ENCODE measurements at regions not wholly inside any gene's neighbourhood (a gene's known extent, or its start where the extent isn't known, plus 50 kb on each side); places are given as distances from the start of the nearest gene placed in this dataset.
"Not testable (repeated sequence)": the region's sequence is repeated elsewhere in the genome, so short reads cannot be mapped to it uniquely, and the experiment has no call there.

DNA sequence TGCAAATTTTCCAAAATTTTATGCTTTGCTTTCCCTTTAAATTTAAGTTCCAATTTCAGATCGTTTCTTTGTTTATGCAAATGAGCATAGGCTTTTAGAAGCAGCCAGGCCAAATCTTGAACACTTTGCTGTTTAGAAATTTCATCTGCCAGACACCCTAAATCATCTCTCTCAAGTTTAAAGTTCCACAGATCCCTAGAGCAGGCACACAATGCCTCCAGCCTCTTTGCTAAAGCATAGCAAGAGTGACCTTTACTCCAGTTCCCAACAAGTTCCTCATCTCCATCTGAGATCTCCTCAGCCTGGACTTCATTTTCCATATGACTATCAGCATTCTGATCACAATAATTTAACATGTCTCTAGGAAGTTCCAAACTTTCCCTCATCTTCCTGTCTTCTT lies 254.5 kb downstream of the DLL1 start:
- not testable (repeated sequence) for H3K4me1 ChIP-seq (ENCODE audit: control insufficient read depth, insufficient read depth, low read length, poor library complexity, severe bottlenecking); H3K36me3 ChIP-seq (ENCODE audit: control insufficient read depth, insufficient read depth, low read length); H3K4me3 ChIP-seq (ENCODE audit: extremely low read depth, insufficient read depth, low read length, poor library complexity, severe bottlenecking); H3K27ac ChIP-seq (ENCODE audit: low read depth, low read length, severe bottlenecking); H3K9me3 ChIP-seq (ENCODE audit: control insufficient read depth, low read length)
- WGBS, 2 experiments (ENCODE audit: insufficient coverage in 2 of 2): 57 to 62% methylated on average over 1 of the region's 1 CpG

DNA sequence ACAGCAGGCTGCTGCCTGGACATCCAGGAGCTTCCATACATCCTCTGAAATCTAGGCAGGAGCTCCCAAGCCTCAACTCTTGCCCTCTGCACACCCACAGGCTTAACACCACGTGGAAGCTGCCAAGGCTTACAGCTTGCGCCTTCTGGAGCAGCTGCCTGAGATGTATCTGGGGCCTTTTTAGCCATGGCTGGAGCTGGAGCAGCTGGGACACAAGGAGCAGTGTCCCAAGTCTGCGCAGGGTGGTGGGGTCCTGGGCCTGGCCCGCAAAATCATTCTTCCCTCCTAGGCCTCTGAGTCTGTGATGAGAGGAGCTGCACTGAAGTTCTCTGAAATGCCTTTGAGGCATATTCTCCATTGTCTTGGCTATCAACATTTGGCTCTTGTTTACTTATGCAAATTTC lies 255.0 kb downstream of the DLL1 start:
- H3K9me3 ChIP-seq (ENCODE audit: control insufficient read depth, low read length): no peaks in the 10 kb centered on the region
- no peak overlapping the region for H3K4me3 ChIP-seq (ENCODE audit: extremely low read depth, insufficient read depth, low read length, poor library complexity, severe bottlenecking)
- H3K4me1 ChIP-seq (ENCODE audit: control insufficient read depth, insufficient read depth, low read length, poor library complexity, severe bottlenecking): no peaks in the 10 kb centered on the region
- WGBS, 2 experiments (ENCODE audit: insufficient coverage in 2 of 2): 46 to 49% methylated on average over 2 to 3 of the region's 4 CpGs
- no peaks in the 10 kb centered on the region for H3K36me3 ChIP-seq (ENCODE audit: control insufficient read depth, insufficient read depth, low read length)
- no peak overlapping the region for H3K27ac ChIP-seq (ENCODE audit: low read depth, low read length, severe bottlenecking)

DNA sequence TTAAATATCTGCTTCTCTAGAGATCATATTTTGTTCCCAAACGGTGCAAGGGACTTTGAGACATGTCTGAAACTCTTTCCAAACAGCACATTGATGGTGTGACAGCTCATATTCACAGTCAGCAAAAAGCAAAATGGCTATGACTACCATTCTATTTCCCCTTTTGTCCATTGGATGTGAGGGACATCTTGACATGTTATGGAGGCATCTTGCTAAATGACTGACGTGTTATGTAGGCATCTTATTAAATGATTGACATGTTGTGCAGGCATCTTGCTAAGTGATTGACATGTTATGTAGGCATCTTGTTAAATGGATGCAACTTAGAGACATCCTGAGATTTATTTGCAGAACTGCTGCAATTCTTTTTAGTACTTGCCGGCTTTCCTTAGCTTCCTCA lies 255.8 kb downstream of the DLL1 start:
- Histone ChIP-seq H3K4me3 (ENCODE audit: extremely low read depth, insufficient read depth, low read length, poor library complexity, severe bottlenecking) (no peak overlapping the region), H3K36me3 (ENCODE audit: control insufficient read depth, insufficient read depth, low read length) (no peaks in the 10 kb centered on the region), H3K27ac (ENCODE audit: low read depth, low read length, severe bottlenecking) (no peak overlapping the region), H3K9me3 (ENCODE audit: control insufficient read depth, low read length) (no peaks in the 10 kb centered on the region), H3K4me1 (ENCODE audit: control insufficient read depth, insufficient read depth, low read length, poor library complexity, severe bottlenecking) (no peaks in the 10 kb centered on the region)
- 87 to 100% methylated on average over 1 to 2 of the region's 3 CpGs for WGBS, 2 experiments (ENCODE audit: insufficient coverage in 2 of 2)

DNA sequence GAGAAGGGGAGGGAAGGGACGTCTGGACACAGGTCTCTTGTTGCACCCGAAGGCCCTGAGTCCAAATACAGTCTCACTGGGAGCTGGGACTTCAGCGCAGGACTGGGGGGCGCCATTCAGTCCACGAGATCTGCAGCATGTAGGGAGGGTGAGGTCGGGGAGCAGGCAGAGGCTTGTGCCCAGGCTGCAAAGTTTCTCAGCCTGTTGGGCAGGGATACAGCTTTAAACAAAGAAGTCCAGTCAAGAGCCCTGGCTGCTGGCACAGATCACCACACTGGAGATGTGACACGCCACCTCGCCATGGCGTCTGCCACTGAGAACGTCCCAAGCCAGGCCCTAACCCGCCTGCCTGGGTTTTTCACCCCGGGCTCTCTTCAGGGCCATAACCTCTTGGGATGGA lies 256.6 kb downstream of the DLL1 start:
- Histone ChIP-seq H3K9me3 (ENCODE audit: control insufficient read depth, low read length) (no peaks in the 10 kb centered on the region), H3K4me3 (ENCODE audit: extremely low read depth, insufficient read depth, low read length, poor library complexity, severe bottlenecking) (no peak overlapping the region), H3K36me3 (ENCODE audit: control insufficient read depth, insufficient read depth, low read length) (no peaks in the 10 kb centered on the region), H3K4me1 (ENCODE audit: control insufficient read depth, insufficient read depth, low read length, poor library complexity, severe bottlenecking) (no peaks in the 10 kb centered on the region), H3K27ac (ENCODE audit: low read depth, low read length, severe bottlenecking) (no peak overlapping the region)
- 80% methylated on average over 10 of the region's 12 CpGs for WGBS, 2 experiments (ENCODE audit: insufficient coverage in 2 of 2)

DNA sequence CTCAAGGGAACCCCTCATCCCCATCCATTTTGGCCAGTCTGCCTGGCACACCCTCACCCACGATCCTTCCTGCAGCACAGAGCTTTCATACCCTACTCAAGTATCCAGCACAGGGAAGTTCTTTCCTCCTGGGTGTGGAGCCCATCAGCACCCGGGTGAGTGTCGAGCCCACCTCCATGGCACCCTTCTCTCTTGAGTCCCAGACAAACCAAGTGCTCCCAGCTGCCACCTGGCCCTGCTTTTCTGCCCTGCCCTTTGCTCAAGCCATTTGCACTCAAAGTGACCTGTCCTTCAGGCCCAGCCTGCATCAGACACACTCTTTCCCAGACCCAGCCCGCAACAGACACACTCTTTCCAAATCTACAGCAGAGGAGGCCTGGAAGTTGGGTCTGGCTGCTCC lies 257.2 kb downstream of the DLL1 start:
- H3K27ac ChIP-seq (ENCODE audit: low read depth, low read length, severe bottlenecking): no peak overlapping the region
- H3K4me3 ChIP-seq (ENCODE audit: extremely low read depth, insufficient read depth, low read length, poor library complexity, severe bottlenecking): no peak overlapping the region
- 93 to 94% methylated on average over 3 to 4 of the region's 4 CpGs for WGBS, 2 experiments (ENCODE audit: insufficient coverage in 2 of 2)
- H3K4me1 ChIP-seq (ENCODE audit: control insufficient read depth, insufficient read depth, low read length, poor library complexity, severe bottlenecking): no peaks in the 10 kb centered on the region
- H3K9me3 ChIP-seq (ENCODE audit: control insufficient read depth, low read length): no peaks in the 10 kb centered on the region
- no peaks in the 10 kb centered on the region for H3K36me3 ChIP-seq (ENCODE audit: control insufficient read depth, insufficient read depth, low read length)

DNA sequence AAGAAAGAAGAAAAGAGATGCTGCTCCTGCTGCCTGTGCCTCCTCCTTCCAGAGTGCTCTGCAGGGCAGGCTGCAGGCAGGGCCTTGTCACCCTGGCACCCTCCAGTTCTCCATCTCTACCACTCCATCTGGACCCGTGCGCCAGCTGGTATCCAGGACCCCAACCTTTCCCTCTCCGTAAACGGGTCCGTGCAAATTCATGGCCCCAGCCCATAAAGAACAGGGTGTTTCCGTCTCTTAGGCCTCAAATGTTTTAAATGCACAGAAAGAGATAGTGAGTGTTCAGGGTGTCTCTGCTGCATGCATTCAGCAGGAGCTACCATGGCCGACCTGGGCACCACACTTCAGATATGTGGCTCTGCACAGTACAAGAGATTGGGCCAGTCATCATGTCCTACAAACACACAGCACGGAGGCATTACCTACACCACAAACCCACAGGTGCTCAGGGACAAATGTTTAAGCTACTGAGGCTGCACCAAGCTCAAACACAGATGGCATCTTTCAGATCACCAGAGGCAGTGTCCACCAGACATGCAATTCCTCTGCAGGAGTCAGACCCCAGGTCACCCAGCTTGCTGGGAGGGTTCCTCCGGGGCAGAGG lies 258.1 kb downstream of the DLL1 start:
- no peak overlapping the region for H3K4me3 ChIP-seq (ENCODE audit: extremely low read depth, insufficient read depth, low read length, poor library complexity, severe bottlenecking)
- no peaks in the 10 kb centered on the region for H3K36me3 ChIP-seq (ENCODE audit: control insufficient read depth, insufficient read depth, low read length)
- no peak overlapping the region for H3K27ac ChIP-seq (ENCODE audit: low read depth, low read length, severe bottlenecking)
- WGBS, 2 experiments (ENCODE audit: insufficient coverage in 2 of 2): 88 to 90% methylated on average over 8 of the region's 9 CpGs
- H3K9me3 ChIP-seq (ENCODE audit: control insufficient read depth, low read length): no peaks in the 10 kb centered on the region
- H3K4me1 ChIP-seq (ENCODE audit: control insufficient read depth, insufficient read depth, low read length, poor library complexity, severe bottlenecking): no peaks in the 10 kb centered on the region

DNA sequence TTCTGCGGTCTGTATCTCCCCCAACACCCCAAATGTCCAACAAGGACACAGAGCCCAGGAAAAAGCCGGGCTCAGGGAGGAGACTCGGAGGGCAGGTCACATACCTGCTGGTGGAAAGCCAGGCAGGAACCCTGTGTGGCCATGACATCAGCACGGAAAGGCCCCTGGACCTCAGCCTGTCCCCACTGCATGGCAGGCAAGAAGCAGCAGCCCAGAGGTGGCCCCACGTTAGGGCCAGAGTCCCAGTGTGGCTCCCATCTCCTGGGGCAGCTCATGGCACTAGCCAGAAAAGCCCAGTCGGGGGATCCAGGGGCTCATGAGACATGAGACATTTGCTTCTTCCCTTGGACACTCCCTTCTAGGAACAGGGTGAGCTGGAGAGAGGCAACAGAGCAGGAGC lies 258.7 kb downstream of the DLL1 start:
- Histone ChIP-seq H3K4me1 (ENCODE audit: control insufficient read depth, insufficient read depth, low read length, poor library complexity, severe bottlenecking) (peaks cover 2% of the 10 kb centered on the region), H3K9me3 (ENCODE audit: control insufficient read depth, low read length) (no peaks in the 10 kb centered on the region), H3K4me3 (ENCODE audit: extremely low read depth, insufficient read depth, low read length, poor library complexity, severe bottlenecking) (no peak overlapping the region), H3K36me3 (ENCODE audit: control insufficient read depth, insufficient read depth, low read length) (no peaks in the 10 kb centered on the region), H3K27ac (ENCODE audit: low read depth, low read length, severe bottlenecking) (no peak overlapping the region)
- WGBS, 2 experiments (ENCODE audit: insufficient coverage in 2 of 2): 86 to 92% methylated on average over 4 to 5 of the region's 6 CpGs

DNA sequence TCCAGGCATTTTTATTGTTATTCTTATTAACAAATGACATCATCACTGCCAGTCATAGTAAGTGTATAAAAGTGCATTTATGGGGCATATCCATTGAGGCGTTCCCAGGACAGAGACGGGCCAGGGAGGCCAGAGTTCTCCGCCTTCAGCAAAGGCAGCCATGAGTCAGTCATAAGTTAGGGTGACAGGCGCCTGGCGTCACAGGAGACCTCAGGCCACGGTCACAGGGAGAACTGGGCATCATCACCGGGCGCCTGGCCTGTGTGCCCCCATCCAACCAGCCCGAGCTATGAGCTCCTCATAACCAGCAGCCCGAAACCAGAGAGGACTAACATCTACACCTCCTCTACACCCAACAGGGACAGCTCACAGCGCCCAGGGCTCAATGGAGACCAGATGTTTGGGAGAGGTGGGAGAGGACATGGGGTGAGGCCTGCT lies 259.2 kb downstream of the DLL1 start:
- Histone ChIP-seq H3K4me3 (ENCODE audit: extremely low read depth, insufficient read depth, low read length, poor library complexity, severe bottlenecking) (no peak overlapping the region), H3K4me1 (ENCODE audit: control insufficient read depth, insufficient read depth, low read length, poor library complexity, severe bottlenecking) (peaks cover 4% of the 10 kb centered on the region), H3K36me3 (ENCODE audit: control insufficient read depth, insufficient read depth, low read length) (no peaks in the 10 kb centered on the region), H3K27ac (ENCODE audit: low read depth, low read length, severe bottlenecking) (no peak overlapping the region), H3K9me3 (ENCODE audit: control insufficient read depth, low read length) (no peaks in the 10 kb centered on the region)
- 81 to 83% methylated on average over 7 to 8 of the region's 11 CpGs for WGBS, 2 experiments (ENCODE audit: insufficient coverage in 2 of 2)

DNA sequence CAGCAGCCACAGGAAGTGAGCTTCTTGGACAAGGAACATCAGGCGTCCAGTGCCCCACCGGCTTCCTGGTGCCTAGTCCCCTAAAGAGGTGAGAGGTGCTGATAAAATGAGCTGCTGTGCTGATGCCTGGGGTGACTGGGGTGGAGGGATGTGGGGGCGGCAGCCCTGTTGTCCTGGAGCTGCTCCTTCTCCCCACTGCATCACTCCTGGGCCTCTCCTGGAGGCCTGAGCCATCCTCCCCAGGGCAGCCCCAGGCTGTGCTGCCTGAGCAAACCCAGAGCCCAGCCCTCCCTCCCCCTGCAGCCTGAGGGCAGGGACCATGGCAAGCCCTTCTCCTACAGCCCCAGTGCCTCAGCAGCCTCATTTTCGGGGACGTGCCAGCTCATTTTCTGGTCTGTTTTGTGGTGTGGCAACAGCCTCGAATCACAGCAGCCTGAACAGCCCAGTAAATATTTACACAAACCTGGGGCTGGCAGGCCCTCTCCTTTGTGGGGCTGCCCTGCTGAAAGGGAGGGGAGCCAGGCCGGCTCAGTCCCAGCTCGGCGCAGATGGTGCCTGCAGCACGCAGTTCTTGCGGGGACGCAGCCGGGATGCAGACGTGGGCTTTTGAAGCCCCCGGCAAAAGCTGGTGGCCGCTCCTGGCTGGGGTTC lies 259.9 kb downstream of the DLL1 start:
- peaks cover 4% of the 10 kb centered on the region for H3K4me1 ChIP-seq (ENCODE audit: control insufficient read depth, insufficient read depth, low read length, poor library complexity, severe bottlenecking)
- H3K27ac ChIP-seq (ENCODE audit: low read depth, low read length, severe bottlenecking): no peak overlapping the region
- H3K9me3 ChIP-seq (ENCODE audit: control insufficient read depth, low read length): no peaks in the 10 kb centered on the region
- WGBS, 2 experiments (ENCODE audit: insufficient coverage in 2 of 2): 88 to 91% methylated on average over 10 to 11 of the region's 16 CpGs
- H3K4me3 ChIP-seq (ENCODE audit: extremely low read depth, insufficient read depth, low read length, poor library complexity, severe bottlenecking): no peak overlapping the region
- H3K36me3 ChIP-seq (ENCODE audit: control insufficient read depth, insufficient read depth, low read length): no peaks in the 10 kb centered on the region

DNA sequence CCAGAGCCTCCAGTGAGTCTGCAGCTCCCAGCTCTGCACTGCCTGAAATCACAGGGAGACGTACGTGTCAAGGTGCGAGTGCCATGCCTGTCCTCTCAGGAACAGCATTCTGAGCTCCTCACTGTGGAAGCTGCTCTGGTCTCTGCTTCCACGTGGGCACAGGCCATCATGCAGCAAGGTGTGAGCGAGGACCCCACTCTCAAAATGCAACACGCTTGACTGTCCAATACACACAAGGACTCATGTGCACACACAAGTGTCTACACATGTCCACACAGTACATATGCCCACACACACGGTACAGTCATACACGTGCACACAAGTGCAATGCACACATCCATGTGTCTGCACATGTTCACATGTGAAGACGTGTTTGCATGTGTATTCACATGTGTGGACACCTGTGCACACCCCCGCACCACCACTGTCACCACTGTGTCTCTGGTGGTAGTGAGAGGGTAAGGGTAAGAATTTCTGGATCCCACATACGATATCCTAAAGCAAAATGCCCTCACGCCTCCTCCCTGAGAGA lies 260.5 kb downstream of the DLL1 start:
- no peaks in the 10 kb centered on the region for H3K36me3 ChIP-seq (ENCODE audit: control insufficient read depth, insufficient read depth, low read length)
- WGBS, 2 experiments (ENCODE audit: insufficient coverage in 2 of 2): 94 to 98% methylated on average over 5 to 9 of the region's 12 CpGs
- H3K4me1 ChIP-seq (ENCODE audit: control insufficient read depth, insufficient read depth, low read length, poor library complexity, severe bottlenecking): peaks cover 4% of the 10 kb centered on the region
- no peaks in the 10 kb centered on the region for H3K9me3 ChIP-seq (ENCODE audit: control insufficient read depth, low read length)
- no peak overlapping the region for H3K4me3 ChIP-seq (ENCODE audit: extremely low read depth, insufficient read depth, low read length, poor library complexity, severe bottlenecking)
- H3K27ac ChIP-seq (ENCODE audit: low read depth, low read length, severe bottlenecking): no peak overlapping the region

All from mesodermal cell (in vitro differentiated cells).